DMS53 (cell line): ENCODE measurements at regions not wholly inside any gene's neighbourhood (a gene's known extent, or its start where the extent isn't known, plus 50 kb on each side); places are given as distances from the start of the nearest gene placed in this dataset.

Experiments
- DNase-seq: peaks from one replicate; lab custom pipeline; 2025; lab: John Stamatoyannopoulos, UW

- DNase-seq = no peak
Observed at GRCh38 chr7:51930834-51931233, 614.2 kb upstream of the COBL start.

GRCh38 chr7:51929818-51930217, 613.2 kb upstream of the COBL start:
- no peak for DNase-seq

- DNase-seq = no peak
Observed at GRCh38 chr7:51927738-51928137, 611.1 kb upstream of the COBL start.

- no peak for DNase-seq
Observed at GRCh38 chr7:51918581-51918980, 602.0 kb upstream of the COBL start.

GRCh38 chr7:51901489-51901840, 584.9 kb upstream of the COBL start:
- no peak for DNase-seq

GRCh38 chr7:51900755-51901488, 584.3 kb upstream of the COBL start:
- DNase-seq = peak; percentile 39

- no peak for DNase-seq
Observed at GRCh38 chr7:51899611-51900010, 583.0 kb upstream of the COBL start.

GRCh38 chr7:51882412-51882811, 565.8 kb upstream of the COBL start:
- no peak for DNase-seq

GRCh38 chr7:51881309-51881708, 564.7 kb upstream of the COBL start:
- no peak for DNase-seq

- no peak for DNase-seq
Observed at GRCh38 chr7:51878865-51879264, 562.3 kb upstream of the COBL start.

GRCh38 chr7:51869452-51869851, 552.8 kb upstream of the COBL start:
- DNase-seq = no peak

- no peak for DNase-seq
Observed at GRCh38 chr7:51867117-51867516, 550.5 kb upstream of the COBL start.

GRCh38 chr7:51860305-51860704, 543.7 kb upstream of the COBL start:
- DNase-seq = no peak

GRCh38 chr7:51850126-51850525, 533.5 kb upstream of the COBL start:
- no peak for DNase-seq

- no peak for DNase-seq
Observed at GRCh38 chr7:51847461-51848134, 531.0 kb upstream of the COBL start.

- DNase-seq = peak; percentile 57
Observed at GRCh38 chr7:51839130-51839529, 522.5 kb upstream of the COBL start.

- no peak for DNase-seq
Observed at GRCh38 chr7:51827631-51828030, 511.0 kb upstream of the COBL start.

GRCh38 chr7:51824050-51824449, 507.4 kb upstream of the COBL start:
- no peak for DNase-seq

- DNase-seq = no peak
Observed at GRCh38 chr7:51823437-51823836, 506.8 kb upstream of the COBL start.

- no peak for DNase-seq
Observed at GRCh38 chr7:51817694-51818225, 501.2 kb upstream of the COBL start.

- DNase-seq = peak; percentile 28
Observed at GRCh38 chr7:51805783-51806431, 489.3 kb upstream of the COBL start.

- DNase-seq = no peak
Observed at GRCh38 chr7:51802718-51803117, 486.1 kb upstream of the COBL start.

- no peak for DNase-seq
Observed at GRCh38 chr7:51797371-51797770, 480.8 kb upstream of the COBL start.
